SK-N-SH (cell line): ENCODE measurements at regions not wholly inside any gene's neighbourhood (a gene's known extent, or its start where the extent isn't known, plus 50 kb on each side); places are given as distances from the start of the nearest gene placed in this dataset.
A peak's percentile ranks its signal among the peaks of the same experiment; 100 is the strongest.

Experiments used
- CTCF ChIA-PET: fragments of 300-600, 350-600 bp; formaldehyde crosslinking; extraction: SDS; loops from one replicate; lab custom pipeline; 2021; lab: Yijun Ruan, JAX
- POLR2A ChIA-PET: fragments of 350-600 bp; sonication (Branson Sonifier 250); formaldehyde crosslinking; extraction: SDS; loops from one replicate; lab custom pipeline; 2020; ENCODE audit warnings: antibody characterized with exemption, inconsistent platforms; lab: Yijun Ruan, JAX
- DNase-seq: peaks from one replicate; pipeline ENCODE4 v3.0.0; 2012
- H2AFZ ChIP-seq: fragments of 200-600 bp; sonication (generic); 2 replicates; pipeline ENCODE4 v1.8.1; 2016; ENCODE audit warnings: antibody characterized with exemption, mild to moderate bottlenecking, low read depth
- H3F3A ChIP-seq: fragments of 200-600 bp; sonication (generic); replicated peaks from 2 replicates; pipeline ENCODE3; 2016; ENCODE audit warnings: antibody characterized with exemption, mild to moderate bottlenecking; ENCODE audit not compliant: insufficient read depth
- H3K27ac ChIP-seq, 2 experiments: fragments of 200-500 bp in 1 of 2; fragments of 200-600 bp in 1 of 2; sonication (Bioruptor generic) in 1 of 2; sonication (generic), shearing (Covaris generic) in 1 of 2; 2 replicates each; pipeline versions ENCODE4 v1.5.1 to v1.6.1; 2014 to 2016; ENCODE audit warnings: low read depth in 2 of 2, inconsistent platforms in 1 of 2, low read length in 1 of 2, mild to moderate bottlenecking in 1 of 2, mixed read lengths in 1 of 2
- H3K27me3 ChIP-seq: fragments of 200-600 bp; sonication (generic), shearing (Covaris generic); 2 replicates; pipeline ENCODE4 v1.6.1; 2016; ENCODE audit warnings: mixed run types; ENCODE audit not compliant: insufficient read depth
- H3K36me3 ChIP-seq, 2 experiments: fragments of 200-500 bp in 1 of 2; fragments of 200-600 bp in 1 of 2; sonication (Bioruptor generic) in 1 of 2; sonication (generic) in 1 of 2; replicated peaks in 1 of 2; 2 replicates each; pipeline versions ENCODE3 to v1.5.1; 2014 to 2016; ENCODE audit warnings: low read length in 1 of 2, mild to moderate bottlenecking in 1 of 2; ENCODE audit not compliant: insufficient read depth in 2 of 2, control insufficient read depth in 1 of 2
- H3K4me1 ChIP-seq, 2 experiments: fragments of 200-500 bp in 1 of 2; fragments of 200-600 bp in 1 of 2; sonication (Bioruptor generic) in 1 of 2; sonication (generic), shearing (Covaris generic) in 1 of 2; 2 replicates each; pipeline versions ENCODE4 v1.5.1 to v1.6.1; 2014 to 2016; ENCODE audit warnings: low read depth in 1 of 2, low read length in 1 of 2, mixed run types in 1 of 2; ENCODE audit not compliant: insufficient read depth in 2 of 2, control insufficient read depth in 1 of 2
- H3K4me2 ChIP-seq: fragments of 200-600 bp; sonication (generic), shearing (Covaris generic); 2 replicates; pipeline ENCODE4 v1.6.1; 2017; ENCODE audit warnings: mixed run types
- H3K4me3 ChIP-seq, 2 experiments: fragments of 200-500 bp in 1 of 2; fragments of 200-600 bp in 1 of 2; sonication (Bioruptor generic) in 1 of 2; sonication (generic), shearing (Covaris generic) in 1 of 2; 2 replicates each; pipeline versions ENCODE4 v1.5.1 to v1.8.1; 2014 to 2016; ENCODE audit warnings: low read depth in 2 of 2, inconsistent platforms in 1 of 2, low read length in 1 of 2, mild to moderate bottlenecking in 1 of 2, mixed read lengths in 1 of 2, moderate library complexity in 1 of 2
- H3K79me2 ChIP-seq: fragments of 200-600 bp; sonication (generic); 2 replicates; pipeline ENCODE4 v1.8.1; 2017; ENCODE audit warnings: mild to moderate bottlenecking; ENCODE audit not compliant: insufficient read depth
- H3K9ac ChIP-seq: fragments of 200-600 bp; sonication (generic); 2 replicates; pipeline ENCODE4 v1.6.1; 2017; ENCODE audit warnings: mixed run types
- H3K9me2 ChIP-seq: fragments of 200-600 bp; sonication (generic); 2 replicates; pipeline ENCODE4 v1.6.1; 2017; ENCODE audit warnings: mixed run types
- H3K9me3 ChIP-seq: fragments of 200-600 bp; sonication (generic); 2 replicates; pipeline ENCODE4 v1.6.1; 2017; ENCODE audit warnings: mixed run types, mild to moderate bottlenecking, moderate library complexity
- H4K20me1 ChIP-seq: fragments of 200-600 bp; sonication (generic); 2 replicates; pipeline ENCODE4 v1.6.1; 2017; ENCODE audit warnings: mild to moderate bottlenecking, mixed run types; ENCODE audit not compliant: insufficient read depth
- CTCF ChIP-seq: fragments of 200-600 bp; sonication (generic); IDR thresholded peaks from 2 replicates; pipeline ENCODE4 v1.6.1; 2017; ENCODE audit warnings: antibody characterized with exemption, mild to moderate bottlenecking, moderate library complexity
- ELF1 ChIP-seq: IDR thresholded peaks from 2 replicates; pipeline ENCODE4 v1.4.0; 2012
- EP300 ChIP-seq, 2 experiments: IDR thresholded peaks; 2 replicates each; pipeline versions ENCODE4 v1.4.0 to v1.6.1; 2012; ENCODE audit warnings: borderline replicate concordance in 1 of 2, low read depth in 1 of 2, low read length in 1 of 2
- FOSL2 ChIP-seq: IDR thresholded peaks from 2 replicates; pipeline ENCODE4 v1.4.0; 2012; ENCODE audit warnings: low read depth, mild to moderate bottlenecking, moderate library complexity, borderline replicate concordance
- FOXJ3 ChIP-seq: sonication (generic); formaldehyde crosslinking; IDR thresholded peaks from 2 replicates; pipeline ENCODE4 v1.5.1; 2020; ENCODE audit warnings: mild to moderate bottlenecking, missing genetic modification reagents
- IRF3 ChIP-seq: fragments of 150-350 bp; IDR thresholded peaks from 2 replicates; pipeline ENCODE4 v1.6.1; 2016; ENCODE audit warnings: mild to moderate bottlenecking, low read depth, low read length
- JUND ChIP-seq: IDR thresholded peaks from 2 replicates; pipeline ENCODE4 v1.4.0; 2012
- MXI1 ChIP-seq: IDR thresholded peaks from 2 replicates; pipeline ENCODE4 v1.6.1; 2012; ENCODE audit warnings: mild to moderate bottlenecking, low read depth, low read length, improper control_type of control experiment
- NRF1 ChIP-seq: IDR thresholded peaks from 2 replicates; pipeline ENCODE4 v1.6.1; 2012; ENCODE audit warnings: low read depth, mild to moderate bottlenecking, low read length
- RCOR1 ChIP-seq: fragments of 150-350 bp; IDR thresholded peaks from 2 replicates; pipeline ENCODE4 v1.6.1; 2017; ENCODE audit warnings: antibody characterized with exemption, low read length
- REST ChIP-seq: IDR thresholded peaks from 2 replicates; pipeline ENCODE4 v1.6.1; 2012; ENCODE audit warnings: mild to moderate bottlenecking, low read depth, low read length, moderate library complexity
- TCF12 ChIP-seq: IDR thresholded peaks from 2 replicates; pipeline ENCODE4 v1.4.0; 2012
- USF2 ChIP-seq: fragments of 150-350 bp; IDR thresholded peaks from 2 replicates; pipeline ENCODE4 v1.6.1; 2017; ENCODE audit warnings: antibody characterized with exemption, low read length, low read depth, borderline replicate concordance
- WGBS: methylation state at CpG from one replicate; pipeline ENCODE4 v1.1.6; 2017; ENCODE audit warnings: low lambda C conversion rate; 5-methylcytosine and 5-hydroxymethylcytosine counted together

- no peak for TF ChIP-seq IRF3
- no peak for TF ChIP-seq JUND
- no peak for TF ChIP-seq FOSL2
- peak; percentile 93 for TF ChIP-seq MXI1
Observed at GRCh38 chr20:48041078-48041780, 255.9 kb upstream of the SULF2 start (continued).

DNA sequence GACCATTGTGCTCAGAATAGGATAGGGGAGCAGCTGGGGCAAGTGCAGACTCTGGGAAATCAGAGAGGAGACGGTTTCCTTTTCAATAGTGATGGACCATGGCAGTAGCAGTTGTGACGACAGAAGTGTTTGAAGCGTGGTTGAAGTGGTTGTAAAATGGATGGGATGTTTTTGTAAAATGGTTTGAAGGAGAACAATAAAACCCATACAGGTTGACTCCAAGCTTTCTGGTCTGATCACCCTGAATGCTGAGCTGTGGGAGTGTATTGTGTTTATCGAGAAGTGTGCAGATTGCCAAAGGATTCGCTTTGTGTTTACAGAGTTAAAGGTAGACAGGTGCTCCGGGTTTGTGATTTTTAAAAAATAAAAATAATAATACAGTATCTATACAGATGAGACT is 255.2 kb upstream of the SULF2 start:
- no peaks in the 10 kb centered on the region for H3K9me3 ChIP-seq
- POLR2A ChIA-PET = interaction anchor here (0.6 kb wide), 1 partner anchor 216 kb away, joined by 3 read pairs; no protein-coding TSS in a partner anchor
- CTCF ChIA-PET = interaction anchor here (1.2 to 3.8 kb wide), 4 partner anchors 12 to 580 kb away, joined by 3 to 30 read pairs (median 6); partner anchors contain the start of gene SULF2
- H3F3A ChIP-seq = no peaks in the 10 kb centered on the region
- DNase-seq = no peak
- no peak overlapping the region for H3K4me2 ChIP-seq
- H3K36me3 ChIP-seq = no peaks in the 10 kb centered on the region
- no peaks in the 10 kb centered on the region for H4K20me1 ChIP-seq
- H3K79me2 ChIP-seq = no peaks in the 10 kb centered on the region
- 44% methylated on average over 6 of the region's 6 CpGs for WGBS
- H2AFZ ChIP-seq = no peak overlapping the region
- no peak overlapping the region for H3K4me3 ChIP-seq
- no peak overlapping the region for H3K9ac ChIP-seq
- H3K9me2 ChIP-seq = no peaks in the 10 kb centered on the region
- H3K27me3 ChIP-seq = no peaks in the 10 kb centered on the region
- peaks cover 0 to 14% of the 10 kb centered on the region in 2 experiments; a peak in 1 of 4 replicates for H3K4me1 ChIP-seq
- TF ChIP-seq EP300 (IDR thresholded peaks at IDR 0.05; ENCODE audit: borderline replicate concordance in 1 of 2, low read depth in 1 of 2, low read length in 1 of 2) = no peak
- no peak for TF ChIP-seq CTCF
- TF ChIP-seq USF2 = no peak
- no peak for TF ChIP-seq TCF12
- TF ChIP-seq RCOR1 = no peak
- TF ChIP-seq, all 33 proteins: peak for 0
- H3K27ac ChIP-seq = peak overlapping the region in 1 of 2 experiments; percentile 86; a peak in 2 of 4 replicates

- Histone ChIP-seq H4K20me1 (no peaks in the 10 kb centered on the region), H3K36me3 (no peaks in the 10 kb centered on the region), H3K79me2 (no peaks in the 10 kb centered on the region), H3F3A (no peaks in the 10 kb centered on the region), H3K4me2 (no peak overlapping the region), H3K4me3 (no peak overlapping the region), H3K9me3 (no peaks in the 10 kb centered on the region), H2AFZ (no peak overlapping the region), H3K9ac (no peak overlapping the region), H3K27me3 (no peaks in the 10 kb centered on the region), H3K4me1 (peaks cover 0 to 14% of the 10 kb centered on the region in 2 experiments; a peak in 1 of 4 replicates), H3K27ac (no peak overlapping the region), H3K9me2 (no peaks in the 10 kb centered on the region)
- ChIA-PET CTCF (interaction anchor here (1.9 to 3.8 kb wide), 3 partner anchors 254 to 580 kb away, joined by 4 to 30 read pairs (median 7); partner anchors contain the start of gene SULF2), POLR2A (no interaction called here)
- 62% methylated on average over 6 of the region's 7 CpGs for WGBS
- TF ChIP-seq REST (no peak), NRF1 (no peak), FOXJ3 (CRISPR knock-in tag) (no peak), JUND (no peak), ELF1 (no peak)
- DNase-seq = no peak
Observed at GRCh38 chr20:48040051-48040450, 254.8 kb upstream of the SULF2 start.
